SK-N-MC (cell line): ENCODE measurements at regions not wholly inside any gene's neighbourhood (a gene's known extent, or its start where the extent isn't known, plus 50 kb on each side); places are given as distances from the start of the nearest gene placed in this dataset.

Experiments
- DNase-seq: peaks from one replicate; pipeline ENCODE4 v3.0.0-alpha.2; 2011; ENCODE audit warnings: low read depth, low spot score
- H3K27ac ChIP-seq: fragments of 200-600 bp; sonication (generic); 2 replicates; pipeline ENCODE4 v1.5.1; 2016; ENCODE audit warnings: mixed run types
- H3K36me3 ChIP-seq: fragments of 200-600 bp; sonication (generic); 2 replicates; pipeline ENCODE4 v1.6.1; 2017; ENCODE audit warnings: antibody characterized with exemption, low read length, mixed read lengths; ENCODE audit not compliant: insufficient read depth
- H3K4me3 ChIP-seq: fragments of 200-600 bp; sonication (generic); 2 replicates; pipeline ENCODE4 v1.5.1; 2016
- H3K9ac ChIP-seq: fragments of 200-600 bp; sonication (generic); 2 replicates; pipeline ENCODE4 v1.8.0; 2017; ENCODE audit warnings: mixed run types, mixed read lengths; ENCODE audit not compliant: insufficient read length
- H3K9me3 ChIP-seq: fragments of 200-600 bp; sonication (generic); 2 replicates; pipeline ENCODE4 v1.6.1; 2017; ENCODE audit warnings: low read depth, mild to moderate bottlenecking, antibody characterized with exemption, low read length, moderate library complexity, mixed read lengths
- EZH2 ChIP-seq: fragments of 200-600 bp; sonication (generic); IDR thresholded peaks from one replicate; pipeline ENCODE4 v1.6.1; 2017; ENCODE audit warnings: antibody characterized with exemption
- FOXP2 ChIP-seq: optimal IDR thresholded peaks from 2 replicates; pipeline ENCODE3; 2011; ENCODE audit warnings: mild to moderate bottlenecking, moderate library complexity; ENCODE audit not compliant: insufficient read depth; ENCODE audit errors: extremely low read length, control extremely low read depth
- POLR2AphosphoS5 ChIP-seq: IDR thresholded peaks from 2 replicates; pipeline ENCODE4 v1.6.1; 2012; ENCODE audit warnings: mild to moderate bottlenecking, low read depth, low read length, borderline replicate concordance

- TF ChIP-seq POLR2AphosphoS5 (no peak), EZH2 (no peak), FOXP2 (no peak)
- H3K9me3 ChIP-seq: no peaks in the 10 kb centered on the region
Observed at GRCh38 chr2:819121-819520, 131.5 kb upstream of the SNTG2 start.

DNA sequence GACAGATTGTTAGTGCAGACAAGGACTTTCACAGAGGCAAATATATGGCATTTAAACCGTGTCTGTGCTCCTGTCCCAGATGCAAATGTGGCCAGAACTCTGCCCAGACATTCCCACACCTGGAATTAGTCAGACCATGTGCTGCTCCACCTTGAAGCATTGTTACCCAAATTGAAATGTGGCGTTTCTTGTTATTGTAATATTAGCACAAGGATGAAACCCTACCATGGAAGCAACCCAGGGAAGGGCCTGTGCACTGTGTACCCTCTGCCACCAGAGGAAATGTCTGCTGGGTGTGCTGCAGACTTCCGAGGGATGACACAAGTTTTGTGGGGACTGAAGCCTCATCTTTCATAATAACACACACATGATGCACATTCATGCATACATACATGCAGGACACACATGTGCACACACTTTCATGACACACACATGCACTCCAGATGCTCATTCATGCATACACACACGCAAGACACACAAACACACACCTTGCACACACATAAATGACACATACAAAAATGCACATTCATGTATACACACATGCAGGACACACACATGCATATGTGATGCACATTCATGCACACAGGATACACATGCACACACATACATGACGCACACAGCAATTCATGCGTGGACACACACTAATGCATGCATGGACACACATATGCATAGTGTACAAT lies 133.2 kb upstream of the SNTG2 start:
- Histone ChIP-seq H3K27ac (no peak overlapping the region), H3K4me3 (no peak overlapping the region), H3K9ac (no peak overlapping the region), H3K9me3 (no peaks in the 10 kb centered on the region), H3K36me3 (no peaks in the 10 kb centered on the region)
- no peak for DNase-seq
- TF ChIP-seq POLR2AphosphoS5 (no peak), FOXP2 (no peak), EZH2 (no peak)

More at GRCh38 chr2:819121-819520, 131.5 kb upstream of the SNTG2 start:
- Histone ChIP-seq H3K36me3 (no peaks in the 10 kb centered on the region), H3K4me3 (no peak overlapping the region), H3K27ac (no peak overlapping the region), H3K9ac (no peak overlapping the region)
- no peak for DNase-seq

DNA sequence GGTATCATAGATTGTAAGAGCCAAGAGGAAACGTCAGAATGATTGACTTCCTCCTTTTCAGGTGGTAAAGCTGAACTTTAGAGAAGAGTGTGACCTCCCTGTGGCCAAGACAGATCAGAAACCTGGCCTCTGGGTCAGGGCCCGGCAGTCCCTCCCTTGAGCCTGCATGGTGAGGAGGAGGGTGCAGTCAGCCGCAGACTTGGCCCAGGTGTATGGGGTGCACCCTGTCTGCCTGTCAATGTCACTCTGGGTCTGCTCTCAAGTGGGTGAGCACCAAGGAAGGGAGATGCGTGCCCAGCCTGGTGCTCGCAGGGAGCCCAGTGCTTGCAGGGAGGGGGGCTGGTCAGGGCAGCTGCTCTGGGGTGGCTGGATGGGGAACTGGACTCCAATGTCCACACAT lies 134.4 kb upstream of the SNTG2 start:
- Histone ChIP-seq H3K9me3 (no peaks in the 10 kb centered on the region), H3K9ac (no peak overlapping the region), H3K27ac (no peak overlapping the region), H3K36me3 (no peaks in the 10 kb centered on the region), H3K4me3 (no peak overlapping the region)
- DNase-seq: no peak
- no peak for TF ChIP-seq FOXP2
- no peak for TF ChIP-seq POLR2AphosphoS5
- TF ChIP-seq EZH2: no peak

GRCh38 chr2:810397-810796 lies 133.2 kb upstream of the TMEM18 start:
- no peak for DNase-seq
- TF ChIP-seq POLR2AphosphoS5: no peak
- TF ChIP-seq FOXP2: no peak
- TF ChIP-seq EZH2: no peak
- no peaks in the 10 kb centered on the region for H3K9me3 ChIP-seq
- no peak overlapping the region for H3K4me3 ChIP-seq
- H3K27ac ChIP-seq: no peak overlapping the region
- H3K9ac ChIP-seq: no peak overlapping the region
- no peaks in the 10 kb centered on the region for H3K36me3 ChIP-seq

GRCh38 chr2:807300-807699 lies 130.1 kb upstream of the TMEM18 start:
- Histone ChIP-seq H3K9ac (no peak overlapping the region), H3K36me3 (no peaks in the 10 kb centered on the region), H3K27ac (no peak overlapping the region), H3K9me3 (no peaks in the 10 kb centered on the region), H3K4me3 (no peak overlapping the region)
- TF ChIP-seq EZH2 (no peak), FOXP2 (no peak), POLR2AphosphoS5 (no peak)
- DNase-seq: no peak

GRCh38 chr2:805664-806063 lies 128.5 kb upstream of the TMEM18 start:
- H3K9ac ChIP-seq: no peak overlapping the region
- H3K4me3 ChIP-seq: no peak overlapping the region
- no peak for DNase-seq
- H3K36me3 ChIP-seq: no peaks in the 10 kb centered on the region
- TF ChIP-seq POLR2AphosphoS5: no peak
- no peak for TF ChIP-seq EZH2
- no peak for TF ChIP-seq FOXP2
- no peak overlapping the region for H3K27ac ChIP-seq
- no peaks in the 10 kb centered on the region for H3K9me3 ChIP-seq

GRCh38 chr2:797993-798392 lies 120.8 kb upstream of the TMEM18 start:
- Histone ChIP-seq H3K27ac (no peak overlapping the region), H3K4me3 (no peak overlapping the region)
- TF ChIP-seq EZH2 (no peak), POLR2AphosphoS5 (no peak)

GRCh38 chr2:797556-797955 lies 120.3 kb upstream of the TMEM18 start:
- DNase-seq: no peak
- H3K4me3 ChIP-seq: no peak overlapping the region
- no peak overlapping the region for H3K9ac ChIP-seq
- H3K9me3 ChIP-seq: no peaks in the 10 kb centered on the region
- no peak overlapping the region for H3K27ac ChIP-seq
- no peaks in the 10 kb centered on the region for H3K36me3 ChIP-seq
- TF ChIP-seq EZH2 (no peak), POLR2AphosphoS5 (no peak), FOXP2 (no peak)

More at GRCh38 chr2:797993-798392, 120.8 kb upstream of the TMEM18 start:
- Histone ChIP-seq H3K9ac (no peak overlapping the region), H3K9me3 (no peaks in the 10 kb centered on the region), H3K36me3 (no peaks in the 10 kb centered on the region)
- no peak for DNase-seq
